T-helper 2 cell (primary cell): ENCODE measurements at regions not wholly inside any gene's neighbourhood (a gene's known extent, or its start where the extent isn't known, plus 50 kb on each side); places are given as distances from the start of the nearest gene placed in this dataset.

Experiments used
- DNase-seq, 5 experiments: peaks; one replicate each; pipeline versions ENCODE4 v3.0.0 to v3.0.0-alpha.2; 2012 to 2022

DNA sequence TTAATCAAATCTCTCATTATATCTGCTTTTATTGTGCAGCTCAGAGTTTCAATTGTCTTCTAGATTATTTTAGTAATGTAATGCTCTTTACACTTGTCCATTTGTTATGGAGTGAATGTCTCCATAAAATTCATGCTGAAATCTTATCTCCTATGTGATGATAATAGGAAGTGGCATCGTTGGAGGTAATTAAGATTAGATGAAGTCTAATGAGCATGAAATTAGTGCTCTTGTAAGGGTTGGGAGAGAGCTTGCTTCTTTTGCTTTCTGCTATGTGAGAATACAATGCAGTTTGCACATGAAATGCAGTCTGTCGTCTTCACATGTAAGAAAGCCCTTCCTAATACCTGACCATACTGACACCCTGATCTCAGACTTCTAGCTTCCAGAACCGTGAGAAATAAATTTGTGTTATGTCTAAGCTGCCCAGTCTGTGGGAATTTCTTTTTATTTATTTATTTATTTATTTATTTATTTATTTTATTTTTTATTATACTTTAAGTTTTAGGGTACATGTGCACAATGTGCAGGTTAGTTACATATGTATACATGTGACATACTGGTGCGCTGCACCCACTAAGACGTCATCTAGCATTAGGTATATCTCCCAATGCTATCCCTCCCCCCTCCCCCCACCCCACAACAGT lies 1399.2 kb upstream of the CDH6 start:
- no peak for DNase-seq

DNA sequence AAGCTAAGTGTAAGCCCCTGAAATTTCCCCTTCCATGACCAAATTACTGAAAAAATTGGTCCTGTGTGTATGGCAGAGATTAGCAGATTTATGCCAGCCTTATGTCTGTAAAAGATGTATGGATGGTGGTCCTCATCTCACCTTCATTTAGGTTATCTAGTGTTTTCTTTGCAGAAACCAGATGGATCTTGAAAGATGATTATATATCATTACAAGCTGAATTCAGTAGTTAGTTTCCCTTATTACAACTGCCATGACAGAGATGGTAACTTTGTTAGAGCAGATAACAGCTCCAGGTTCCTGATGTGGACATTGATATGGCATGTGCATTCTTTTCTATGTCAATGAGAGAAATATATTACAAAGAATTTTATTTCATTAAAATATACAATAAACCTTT lies 1403.2 kb upstream of the CDH6 start:
- DNase-seq, result no peak

- no peak for DNase-seq
Measured at GRCh38 chr5:29780401-29780800, 1413.1 kb upstream of the CDH6 start.

DNA sequence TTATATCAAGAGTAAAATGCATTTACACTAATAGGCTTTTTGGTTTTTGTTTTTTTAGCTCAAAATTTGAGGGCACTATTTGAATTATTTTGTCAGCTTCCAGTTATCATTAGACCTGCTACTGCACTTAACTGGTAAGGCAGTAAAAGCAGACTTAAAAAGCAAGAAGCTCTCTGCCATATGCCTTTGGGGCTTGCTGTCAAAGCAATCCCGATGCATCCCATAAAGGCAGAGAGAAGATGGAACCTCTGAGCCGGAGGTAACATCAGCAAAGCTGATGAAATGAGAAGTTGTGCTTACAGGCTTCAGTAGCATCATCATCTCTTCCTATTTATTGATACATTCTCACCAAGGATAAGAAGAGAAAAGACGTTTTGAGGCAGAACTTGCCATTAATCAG lies 1414.3 kb upstream of the CDH6 start:
- no peak for DNase-seq

DNA sequence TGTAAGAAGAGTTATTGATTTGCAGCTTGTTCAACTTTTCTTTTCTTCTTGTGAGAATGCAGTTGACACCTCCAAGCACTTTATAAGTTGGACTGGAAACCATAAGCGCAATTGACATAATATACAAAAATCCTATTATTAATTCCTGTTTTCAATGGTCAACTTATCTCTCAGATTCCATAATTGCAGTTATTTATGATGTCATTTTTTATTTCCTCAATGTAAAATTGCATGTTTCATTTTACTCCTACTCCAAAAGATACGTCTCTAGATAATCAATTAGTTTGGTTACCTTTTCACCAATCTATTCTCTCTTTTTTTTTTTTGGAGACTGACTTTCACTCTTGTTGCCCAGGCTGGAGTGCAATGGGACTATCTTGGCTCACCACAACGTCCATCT lies 1416.1 kb upstream of the CDH6 start:
- no peak for DNase-seq

DNA sequence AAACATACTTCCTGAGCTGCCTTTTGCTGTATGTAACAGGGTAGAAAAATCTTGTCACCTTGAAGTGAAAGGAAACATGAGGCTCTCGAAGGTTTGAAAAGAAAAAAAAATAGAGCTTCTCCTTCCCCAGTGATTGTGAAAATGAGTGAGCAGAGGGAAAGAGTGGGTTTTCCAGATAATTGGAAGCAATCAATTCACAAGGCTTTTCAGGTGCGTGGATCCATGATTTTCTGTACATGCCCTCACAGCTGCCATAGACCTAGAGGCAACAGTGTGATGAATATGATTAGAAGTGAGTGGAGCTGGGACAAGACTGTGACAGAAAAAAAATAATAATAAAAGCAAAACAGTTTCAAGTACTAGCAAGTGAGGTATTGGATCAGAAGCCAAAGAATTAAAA lies 1422.5 kb upstream of the CDH6 start:
- DNase-seq, result no peak

- no peak for DNase-seq
Measured at GRCh38 chr5:29769474-29769873, 1424.0 kb upstream of the CDH6 start.

GRCh38 chr5:29758986-29759421 lies 1434.5 kb upstream of the CDH6 start:
- DNase-seq, result no peak

DNA sequence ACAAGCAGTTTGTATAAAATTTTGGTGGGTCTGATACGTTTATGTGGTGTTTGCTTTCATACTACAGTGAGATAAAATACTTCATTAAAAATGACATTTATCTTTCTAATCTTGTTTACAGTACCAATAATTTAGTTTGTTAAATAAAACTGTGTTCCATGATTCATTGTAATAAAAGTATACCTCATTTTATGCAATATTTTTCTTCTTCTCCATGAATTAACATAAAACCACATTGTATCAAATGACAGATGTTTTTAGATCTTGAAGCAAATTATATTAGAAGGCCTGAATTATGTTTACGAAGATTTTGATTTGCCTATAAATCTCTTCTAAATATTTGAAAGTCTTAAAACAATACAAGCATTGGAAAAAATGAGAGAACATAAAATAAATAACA lies 1443.0 kb upstream of the CDH6 start:
- no peak for DNase-seq

- no peak for DNase-seq
Measured at GRCh38 chr5:29744618-29745017, 1448.9 kb upstream of the CDH6 start.

DNA sequence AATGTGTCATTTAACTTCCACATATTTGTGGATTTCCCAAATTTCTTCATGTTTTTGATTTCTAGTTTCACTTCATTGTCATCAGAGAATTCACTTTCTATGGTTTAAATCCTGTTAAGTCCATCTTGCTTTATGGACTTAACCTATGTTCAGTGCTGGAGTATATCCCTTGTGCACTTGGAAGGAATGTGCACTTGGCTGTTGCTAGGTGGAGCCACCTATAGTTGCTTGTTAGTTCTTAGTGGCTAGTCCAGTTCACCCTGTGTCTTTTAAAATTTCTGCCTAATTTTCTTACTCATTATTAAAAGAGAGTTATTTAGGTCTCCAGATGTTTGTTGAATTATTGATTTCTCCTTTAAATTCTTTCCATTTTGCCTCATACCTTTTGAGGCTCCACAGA lies 1472.5 kb upstream of the CDH6 start:
- DNase-seq, result no peak

DNA sequence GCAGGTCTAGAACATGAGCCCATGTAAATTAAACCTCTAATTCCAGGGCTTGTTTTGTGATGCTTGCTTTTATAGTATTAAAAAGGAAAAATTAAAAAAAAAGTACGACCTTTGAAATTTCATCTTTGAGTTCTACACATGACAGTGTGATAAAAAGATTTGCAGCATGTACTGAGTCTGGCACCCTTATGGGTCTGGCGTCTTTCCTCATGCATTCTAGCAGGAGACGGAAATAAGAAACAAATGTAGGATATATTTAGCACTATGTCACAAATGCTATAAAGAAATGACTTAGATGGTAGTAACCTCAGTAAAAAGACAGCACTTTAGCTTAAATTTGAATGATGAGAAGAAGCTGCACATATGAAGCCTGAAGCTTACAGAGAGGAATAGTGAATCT lies 1474.3 kb upstream of the CDH6 start:
- DNase-seq, result no peak

GRCh38 chr5:29715167-29715566 lies 1478.3 kb upstream of the CDH6 start:
- DNase-seq, result no peak

DNA sequence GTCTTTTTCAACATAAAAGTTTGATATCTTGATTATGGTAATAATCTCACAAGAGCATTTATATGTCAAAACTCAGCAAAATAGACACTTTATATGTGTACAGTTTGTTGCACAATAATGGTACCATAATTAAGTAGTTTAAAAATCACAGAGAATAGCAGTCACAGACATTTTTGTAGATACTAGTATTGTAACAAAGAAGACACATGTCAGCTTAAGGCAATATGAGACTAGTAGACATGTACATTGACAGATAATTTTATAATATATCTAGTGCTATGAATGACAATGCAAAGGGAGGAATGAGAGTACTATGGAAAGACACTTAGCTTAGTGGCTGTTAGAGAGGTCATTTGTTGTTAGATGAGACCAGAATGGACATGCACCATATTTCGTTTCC lies 1490.6 kb upstream of the CDH6 start:
- no peak for DNase-seq

- no peak for DNase-seq
Measured at GRCh38 chr5:29701600-29701999, 1491.9 kb upstream of the CDH6 start.

GRCh38 chr5:29697785-29698414 lies 1495.6 kb upstream of the CDH6 start:
- no peak for DNase-seq

DNA sequence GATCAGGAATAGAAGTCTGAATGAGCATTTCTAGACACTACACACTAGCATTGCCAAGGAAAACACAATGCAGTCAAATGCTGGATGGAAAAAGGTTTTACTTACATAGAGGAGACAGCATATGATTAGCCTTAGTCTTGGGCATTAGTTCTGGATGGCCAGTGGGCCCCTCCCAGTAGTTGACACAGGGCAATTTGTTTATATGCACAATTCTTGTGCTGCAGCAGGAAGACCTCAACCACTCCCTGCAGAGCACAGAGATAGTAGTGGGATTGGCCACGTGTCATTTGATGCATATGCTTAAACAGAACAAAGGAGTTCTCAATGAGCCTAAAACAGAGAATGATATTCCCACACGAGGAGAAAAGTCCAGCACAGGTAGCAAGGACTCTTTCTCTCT lies 1496.2 kb upstream of the CDH6 start:
- DNase-seq, result no peak

GRCh38 chr5:29672678-29673077 lies 1520.8 kb upstream of the CDH6 start:
- DNase-seq, result no peak

GRCh38 chr5:29662876-29663275 lies 1530.6 kb upstream of the CDH6 start:
- DNase-seq, result no peak

GRCh38 chr5:29654954-29655353 lies 1538.5 kb upstream of the CDH6 start:
- no peak for DNase-seq

DNA sequence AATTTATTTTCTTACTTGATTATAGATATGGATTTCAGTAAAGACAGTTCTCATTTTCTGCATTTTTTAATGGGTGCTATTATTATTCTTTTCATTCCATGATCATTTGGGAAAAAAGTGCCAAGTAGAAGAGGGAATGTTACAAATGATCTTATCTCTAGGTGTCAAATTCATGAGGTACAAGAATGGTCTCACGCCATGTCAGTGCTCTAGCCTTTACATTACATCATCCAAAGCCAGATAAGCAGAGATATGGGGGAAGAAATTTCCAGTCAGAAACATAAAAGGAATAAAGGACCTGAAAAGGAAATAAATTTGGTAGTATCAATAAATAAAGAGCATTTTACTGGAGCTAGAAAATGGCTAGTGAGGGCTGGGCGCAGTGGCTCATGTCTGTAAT lies 1544.2 kb upstream of the CDH6 start:
- no peak for DNase-seq

GRCh38 chr5:29642601-29643000 lies 1550.9 kb upstream of the CDH6 start:
- DNase-seq, result no peak

- no peak for DNase-seq
Measured at GRCh38 chr5:29614206-29614605, 1579.3 kb upstream of the CDH6 start.

DNA sequence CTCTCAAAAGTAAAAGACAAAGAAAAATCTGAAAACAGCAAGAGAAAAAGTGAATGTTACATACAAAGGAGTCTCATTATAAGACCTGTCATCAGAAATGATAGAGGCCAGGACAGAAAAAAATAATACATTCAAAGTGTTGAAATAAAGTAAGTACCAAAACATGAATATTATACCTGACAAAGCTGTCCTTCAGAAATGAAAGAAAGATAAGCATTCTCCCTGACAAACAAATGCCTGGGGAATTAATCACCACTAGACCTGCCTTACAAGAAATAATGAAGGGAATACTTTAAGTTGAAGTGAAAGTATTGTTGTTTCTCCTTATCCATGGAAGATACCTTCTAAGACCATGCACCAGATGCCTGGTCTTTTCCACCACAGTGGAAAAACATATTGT lies 1605.2 kb upstream of the CDH6 start:
- DNase-seq, result no peak

DNA sequence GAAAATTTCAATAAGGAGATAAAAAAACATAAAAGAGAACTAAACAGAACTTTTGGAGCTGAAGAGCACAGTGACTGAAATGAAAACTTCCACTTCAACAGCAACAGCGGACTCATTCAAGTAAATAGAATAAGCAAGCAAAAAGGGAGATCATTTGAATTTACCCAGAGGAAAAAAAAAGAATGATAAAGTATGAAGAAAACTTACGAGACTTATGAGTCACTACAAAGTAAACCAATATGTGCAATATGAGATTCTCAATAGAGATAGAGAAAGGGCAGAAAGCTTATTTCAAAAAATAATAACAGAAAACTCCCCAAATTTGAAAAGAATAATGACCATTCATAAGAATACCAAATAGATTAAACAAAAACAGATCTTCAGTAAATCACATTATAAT lies 1605.7 kb upstream of the CDH6 start:
- DNase-seq, result no peak
